T-helper 2 cell treated with Interferon-gamma antibody and Interleukin-4, amounts not matched to agents 5 μg/mL and 100 μg/mL, for 36 hours (primary cell): ENCODE measurements at regions not wholly inside any gene's neighbourhood (a gene's known extent, or its start where the extent isn't known, plus 50 kb on each side); places are given as distances from the start of the nearest gene placed in this dataset.

ENCODE experiments used
- DNase-seq: peaks from one replicate; pipeline ENCODE4 v3.0.0; 2021; ENCODE audit warnings: low spot score
- H3K27ac Mint-ChIP-seq: one replicate; pipeline ENCODE4 v1.8.0; 2021; ENCODE audit warnings: mild to moderate bottlenecking, mixed read lengths
- H3K27me3 Mint-ChIP-seq: one replicate; pipeline ENCODE4 v1.8.0; 2021; ENCODE audit warnings: low read depth, mixed read lengths
- H3K36me3 Mint-ChIP-seq: one replicate; pipeline ENCODE4 v1.8.0; 2021; ENCODE audit warnings: low read depth, mixed read lengths
- H3K4me1 Mint-ChIP-seq: one replicate; pipeline ENCODE4 v1.8.0; 2021; ENCODE audit warnings: low read depth, mixed read lengths
- H3K4me3 Mint-ChIP-seq: one replicate; pipeline ENCODE4 v1.8.0; 2022; ENCODE audit warnings: mild to moderate bottlenecking, moderate library complexity, mixed read lengths
- H3K9me3 Mint-ChIP-seq: one replicate; pipeline ENCODE4 v1.8.0; 2021; ENCODE audit warnings: mixed read lengths

- H3K4me1 Mint-ChIP-seq: no peaks in the 10 kb centered on the region
- H3K27ac Mint-ChIP-seq: no peak overlapping the region
- peaks cover 29% of the 10 kb centered on the region for H3K9me3 Mint-ChIP-seq
- DNase-seq: no peak
- no peaks in the 10 kb centered on the region for H3K36me3 Mint-ChIP-seq
- H3K27me3 Mint-ChIP-seq: no peaks in the 10 kb centered on the region
- no peak overlapping the region for H3K4me3 Mint-ChIP-seq
Observed at GRCh38 chr3:180223268-180223667, 186.5 kb upstream of the PEX5L start.

- no peaks in the 10 kb centered on the region for H3K36me3 Mint-ChIP-seq
- H3K27ac Mint-ChIP-seq: no peak overlapping the region
- DNase-seq: no peak
- H3K9me3 Mint-ChIP-seq: peaks cover 45% of the 10 kb centered on the region
- no peaks in the 10 kb centered on the region for H3K4me1 Mint-ChIP-seq
- no peaks in the 10 kb centered on the region for H3K27me3 Mint-ChIP-seq
- no peak overlapping the region for H3K4me3 Mint-ChIP-seq
Observed at GRCh38 chr3:180229113-180229512, 192.4 kb upstream of the PEX5L start.

GRCh38 chr3:180239939-180240338 lies 203.2 kb upstream of the PEX5L start:
- no peak overlapping the region for H3K4me3 Mint-ChIP-seq
- H3K36me3 Mint-ChIP-seq: no peaks in the 10 kb centered on the region
- no peak for DNase-seq
- H3K4me1 Mint-ChIP-seq: no peaks in the 10 kb centered on the region
- H3K9me3 Mint-ChIP-seq: peaks cover 15% of the 10 kb centered on the region
- H3K27me3 Mint-ChIP-seq: no peaks in the 10 kb centered on the region
- H3K27ac Mint-ChIP-seq: no peak overlapping the region

- Mint-ChIP-seq H3K27me3 (no peaks in the 10 kb centered on the region), H3K36me3 (no peaks in the 10 kb centered on the region), H3K27ac (no peak overlapping the region), H3K4me1 (no peaks in the 10 kb centered on the region), H3K4me3 (no peak overlapping the region), H3K9me3 (peaks cover 8% of the 10 kb centered on the region)
- DNase-seq: no peak
Observed at GRCh38 chr3:180246688-180247195, 210.0 kb upstream of the PEX5L start.

- no peaks in the 10 kb centered on the region for H3K4me1 Mint-ChIP-seq
- H3K9me3 Mint-ChIP-seq: peaks cover 6% of the 10 kb centered on the region
- H3K4me3 Mint-ChIP-seq: no peak overlapping the region
- no peaks in the 10 kb centered on the region for H3K27me3 Mint-ChIP-seq
- no peak for DNase-seq
- no peak overlapping the region for H3K27ac Mint-ChIP-seq
- no peaks in the 10 kb centered on the region for H3K36me3 Mint-ChIP-seq
Observed at GRCh38 chr3:180250172-180250571, 213.4 kb upstream of the PEX5L start.

GRCh38 chr3:180252683-180253082 lies 215.9 kb upstream of the PEX5L start:
- Mint-ChIP-seq H3K4me3 (no peak overlapping the region), H3K9me3 (peaks cover 4% of the 10 kb centered on the region), H3K4me1 (no peaks in the 10 kb centered on the region), H3K27me3 (no peaks in the 10 kb centered on the region), H3K36me3 (no peaks in the 10 kb centered on the region), H3K27ac (no peak overlapping the region)
- no peak for DNase-seq

- no peak overlapping the region for H3K27ac Mint-ChIP-seq
- no peaks in the 10 kb centered on the region for H3K4me1 Mint-ChIP-seq
- H3K27me3 Mint-ChIP-seq: no peaks in the 10 kb centered on the region
- peaks cover 8% of the 10 kb centered on the region for H3K9me3 Mint-ChIP-seq
- no peak overlapping the region for H3K4me3 Mint-ChIP-seq
- no peaks in the 10 kb centered on the region for H3K36me3 Mint-ChIP-seq
- DNase-seq: no peak
Observed at GRCh38 chr3:180253283-180253682, 216.5 kb upstream of the PEX5L start.

- H3K4me3 Mint-ChIP-seq: no peak overlapping the region
- H3K27ac Mint-ChIP-seq: no peak overlapping the region
- H3K27me3 Mint-ChIP-seq: no peaks in the 10 kb centered on the region
- DNase-seq: no peak
- H3K4me1 Mint-ChIP-seq: peaks cover 10% of the 10 kb centered on the region
- peaks cover 18% of the 10 kb centered on the region for H3K9me3 Mint-ChIP-seq
- no peaks in the 10 kb centered on the region for H3K36me3 Mint-ChIP-seq
Observed at GRCh38 chr3:180264479-180264878, 227.7 kb upstream of the PEX5L start.

GRCh38 chr3:180265551-180265950 lies 228.8 kb upstream of the PEX5L start:
- Mint-ChIP-seq H3K36me3 (no peaks in the 10 kb centered on the region), H3K4me3 (no peak overlapping the region), H3K27ac (no peak overlapping the region), H3K27me3 (no peaks in the 10 kb centered on the region), H3K9me3 (peaks cover 14% of the 10 kb centered on the region), H3K4me1 (peaks cover 10% of the 10 kb centered on the region)
- DNase-seq: no peak

- peak overlapping the region; percentile 37 for H3K27ac Mint-ChIP-seq
- H3K9me3 Mint-ChIP-seq: peaks cover 6% of the 10 kb centered on the region
- H3K36me3 Mint-ChIP-seq: no peaks in the 10 kb centered on the region
- H3K27me3 Mint-ChIP-seq: no peaks in the 10 kb centered on the region
- peaks cover 10% of the 10 kb centered on the region for H3K4me1 Mint-ChIP-seq
- peak overlapping the region; percentile 1 for H3K4me3 Mint-ChIP-seq
- no peak for DNase-seq
Observed at GRCh38 chr3:180267202-180267843, 230.6 kb upstream of the PEX5L start.

- H3K27me3 Mint-ChIP-seq: no peaks in the 10 kb centered on the region
- H3K9me3 Mint-ChIP-seq: no peaks in the 10 kb centered on the region
- H3K4me1 Mint-ChIP-seq: no peaks in the 10 kb centered on the region
- no peak for DNase-seq
- no peak overlapping the region for H3K4me3 Mint-ChIP-seq
- H3K27ac Mint-ChIP-seq: no peak overlapping the region
- no peaks in the 10 kb centered on the region for H3K36me3 Mint-ChIP-seq
Observed at GRCh38 chr3:180274536-180274935, 237.8 kb upstream of the PEX5L start.

GRCh38 chr3:180275176-180275575 lies 238.4 kb upstream of the PEX5L start:
- Mint-ChIP-seq H3K4me3 (no peak overlapping the region), H3K27ac (no peak overlapping the region), H3K4me1 (no peaks in the 10 kb centered on the region), H3K36me3 (no peaks in the 10 kb centered on the region), H3K9me3 (no peaks in the 10 kb centered on the region), H3K27me3 (no peaks in the 10 kb centered on the region)
- no peak for DNase-seq

GRCh38 chr3:180277041-180277440 lies 240.3 kb upstream of the PEX5L start:
- H3K27me3 Mint-ChIP-seq: no peaks in the 10 kb centered on the region
- H3K4me3 Mint-ChIP-seq: no peak overlapping the region
- no peak for DNase-seq
- no peak overlapping the region for H3K27ac Mint-ChIP-seq
- no peaks in the 10 kb centered on the region for H3K9me3 Mint-ChIP-seq
- no peaks in the 10 kb centered on the region for H3K36me3 Mint-ChIP-seq
- H3K4me1 Mint-ChIP-seq: no peaks in the 10 kb centered on the region

- H3K27ac Mint-ChIP-seq: no peak overlapping the region
- no peaks in the 10 kb centered on the region for H3K9me3 Mint-ChIP-seq
- no peak overlapping the region for H3K4me3 Mint-ChIP-seq
- H3K36me3 Mint-ChIP-seq: no peaks in the 10 kb centered on the region
- no peaks in the 10 kb centered on the region for H3K4me1 Mint-ChIP-seq
- no peaks in the 10 kb centered on the region for H3K27me3 Mint-ChIP-seq
- DNase-seq: no peak
Observed at GRCh38 chr3:180278583-180279188, 241.9 kb upstream of the PEX5L start.

- H3K27me3 Mint-ChIP-seq: no peaks in the 10 kb centered on the region
- H3K9me3 Mint-ChIP-seq: no peaks in the 10 kb centered on the region
- no peak overlapping the region for H3K4me3 Mint-ChIP-seq
- no peaks in the 10 kb centered on the region for H3K36me3 Mint-ChIP-seq
- no peaks in the 10 kb centered on the region for H3K4me1 Mint-ChIP-seq
- no peak overlapping the region for H3K27ac Mint-ChIP-seq
- no peak for DNase-seq
Observed at GRCh38 chr3:180280555-180280954, 243.8 kb upstream of the PEX5L start.
